Endothelial cell of umbilical vein (primary cell): ENCODE measurements at regions not wholly inside any gene's neighbourhood (a gene's known extent, or its start where the extent isn't known, plus 50 kb on each side); places are given as distances from the start of the nearest gene placed in this dataset.

Source experiments
- BruUV-seq: library from RNA; stranded (reverse); fragments of 400-500 nt; replicated peaks from 2 replicates; lab custom pipeline; 2021; lab: Mats Ljungman, UMichigan
- CTCF ChIA-PET: fragments of 300-600, 350-600 bp; sonication (Branson Sonifier 250); formaldehyde crosslinking; loops from one replicate; lab custom pipeline; 2021; ENCODE audit warnings: antibody characterized with exemption, inconsistent platforms; lab: Charles Lee
- POLR2A ChIA-PET: fragments of 300-600, 350-600 bp; sonication (Branson Sonifier 250); formaldehyde crosslinking; loops from one replicate; lab custom pipeline; 2021; ENCODE audit warnings: antibody characterized with exemption, inconsistent platforms; lab: Charles Lee
- DNase-seq: peaks from one replicate; pipeline ENCODE4 v3.0.0-alpha.2; 2011; ENCODE audit warnings: low read depth, low spot score
- FAIRE-seq: peaks from 2 replicates; lab custom pipeline; 2011; peaks lifted over from hg19 to GRCh38; lab: Jason Lieb, UNC
- H2AFZ ChIP-seq: 2 replicates; pipeline ENCODE4 v1.6.0; 2012; ENCODE audit warnings: low read depth, low read length, control low read depth, inconsistent platforms
- H3K27ac ChIP-seq: 2 replicates; pipeline ENCODE4 v1.5.1; 2011; ENCODE audit warnings: low read depth, mild to moderate bottlenecking, control low read depth, low read length, moderate library complexity; ENCODE audit not compliant: insufficient read depth
- H3K27me3 ChIP-seq, 2 experiments: 2 replicates each; pipeline versions ENCODE4 v1.6.0 to v1.6.1; 2011; ENCODE audit warnings: low read length in 2 of 2, mixed read lengths in 1 of 2; ENCODE audit not compliant: control insufficient read depth in 2 of 2, insufficient read depth in 2 of 2
- H3K36me3 ChIP-seq, 2 experiments: 2 replicates in 1 of 2; 3 replicates in 1 of 2; pipeline ENCODE4 v1.5.1; 2011; ENCODE audit warnings: low read length in 2 of 2, mild to moderate bottlenecking in 1 of 2, moderate library complexity in 1 of 2; ENCODE audit not compliant: control insufficient read depth in 2 of 2, insufficient read depth in 2 of 2; ENCODE audit errors: extremely low read depth in 1 of 2
- H3K4me1 ChIP-seq: 3 replicates; pipeline ENCODE4 v1.5.1; 2011; ENCODE audit warnings: mild to moderate bottlenecking, low read length; ENCODE audit not compliant: control insufficient read depth, insufficient read depth; ENCODE audit errors: extremely low read depth
- H3K4me2 ChIP-seq: 2 replicates; pipeline ENCODE4 v1.6.1; 2011; ENCODE audit warnings: low read length, control low read depth, mixed read lengths; ENCODE audit not compliant: insufficient read depth
- H3K4me3 ChIP-seq, 3 experiments: fragments of 200-600 bp in 1 of 3; sonication (generic), shearing (Covaris generic) in 1 of 3; replicated peaks in 1 of 3; 2 replicates each; pipeline ENCODE4 v1.5.1; 2011 to 2016; ENCODE audit warnings: control low read depth in 3 of 3, low read length in 3 of 3, mild to moderate bottlenecking in 2 of 3, inconsistent platforms in 1 of 3, low read depth in 1 of 3, moderate library complexity in 1 of 3; ENCODE audit not compliant: insufficient read depth in 1 of 3
- H3K79me2 ChIP-seq: 2 replicates; pipeline ENCODE4 v1.6.0; 2012; ENCODE audit warnings: low read length, inconsistent platforms; ENCODE audit not compliant: control insufficient read depth, insufficient read depth
- H3K9ac ChIP-seq: replicated peaks from 2 replicates; pipeline ENCODE3; 2011; ENCODE audit warnings: low read length, control low read depth; ENCODE audit not compliant: insufficient read depth; ENCODE audit errors: extremely low read depth
- H3K9me1 ChIP-seq: replicated peaks from 3 replicates; pipeline ENCODE4 v1.6.0; 2011; ENCODE audit warnings: mild to moderate bottlenecking, low read length; ENCODE audit not compliant: control insufficient read depth, insufficient read depth; ENCODE audit errors: extremely low read depth
- H3K9me3 ChIP-seq: replicated peaks from 2 replicates; pipeline ENCODE4 v1.5.1; 2012; ENCODE audit warnings: low read length, inconsistent platforms; ENCODE audit not compliant: control insufficient read depth, insufficient read depth
- H4K20me1 ChIP-seq: replicated peaks from 2 replicates; pipeline ENCODE3; 2011; ENCODE audit warnings: mild to moderate bottlenecking, low read length; ENCODE audit not compliant: control insufficient read depth, insufficient read depth; ENCODE audit errors: extremely low read depth
- EZH2 ChIP-seq: IDR thresholded peaks from 2 replicates; pipeline ENCODE4 v1.6.1; 2012; ENCODE audit warnings: borderline replicate concordance, low read depth, mild to moderate bottlenecking, moderate library complexity, low read length, inconsistent platforms; ENCODE audit not compliant: severe bottlenecking
- FOS ChIP-seq: IDR thresholded peaks from 2 replicates; pipeline ENCODE4 v1.6.1; 2011; ENCODE audit warnings: mild to moderate bottlenecking, low read length, moderate library complexity, borderline replicate concordance; ENCODE audit not compliant: insufficient read depth
- GATA2 ChIP-seq: IDR thresholded peaks from 2 replicates; pipeline ENCODE4 v1.7.0; 2011; ENCODE audit warnings: low read depth, mild to moderate bottlenecking, moderate library complexity, mixed read lengths, low read length; ENCODE audit not compliant: insufficient read length, insufficient read depth
- JUN ChIP-seq: IDR thresholded peaks from 2 replicates; pipeline ENCODE4 v1.6.1; 2011; ENCODE audit warnings: borderline replicate concordance, low read depth; ENCODE audit not compliant: insufficient read length, insufficient read depth
- MYC ChIP-seq: IDR thresholded peaks from one replicate; pipeline ENCODE4 v1.6.1; 2011; ENCODE audit warnings: mild to moderate bottlenecking, low read depth, low read length
- POLR2A ChIP-seq: IDR thresholded peaks from 2 replicates; pipeline ENCODE4 v1.6.1; 2012; ENCODE audit warnings: low read depth, mild to moderate bottlenecking, control low read depth, low read length
- POLR2AphosphoS5 ChIP-seq: IDR thresholded peaks from 2 replicates; pipeline ENCODE4 v1.6.1; 2012; ENCODE audit warnings: low read depth, mild to moderate bottlenecking, control low read depth, low read length, moderate library complexity; ENCODE audit not compliant: insufficient read depth
- dilution Hi-C: fragments of 300-500 bp; cut with MboI; formaldehyde crosslinking; loops from one replicate; pipeline ENCODE4 v1.15.0; 2019; ENCODE audit warnings: low sequenced_read_pairs; ENCODE audit not compliant: extremely low pct_ligation_motif_present
- intact Hi-C: fragments of 100-400 bp; cut with micrococcal nuclease; formaldehyde crosslinking; loops from one replicate; pipeline ENCODE4 v1.10.0; 2022
- TF ChIP-seq, protein P1 (sequence below), 2 donors: IDR thresholded peaks; 1 replicate in 1 of 2; 2 replicates in 1 of 2; pipeline ENCODE4 v1.5.1; 2011; ENCODE audit warnings: low read length in 2 of 2, mild to moderate bottlenecking in 2 of 2, moderate library complexity in 2 of 2, control low read depth in 1 of 2, inconsistent platforms in 1 of 2, low read depth in 1 of 2; ENCODE audit not compliant: insufficient read depth in 1 of 2; ENCODE audit errors: extremely low read depth in 1 of 2
- TF ChIP-seq, protein P2 (sequence below): IDR thresholded peaks from 2 replicates; pipeline ENCODE4 v1.6.1; 2011; ENCODE audit not compliant: insufficient read depth, insufficient read length

DNA sequence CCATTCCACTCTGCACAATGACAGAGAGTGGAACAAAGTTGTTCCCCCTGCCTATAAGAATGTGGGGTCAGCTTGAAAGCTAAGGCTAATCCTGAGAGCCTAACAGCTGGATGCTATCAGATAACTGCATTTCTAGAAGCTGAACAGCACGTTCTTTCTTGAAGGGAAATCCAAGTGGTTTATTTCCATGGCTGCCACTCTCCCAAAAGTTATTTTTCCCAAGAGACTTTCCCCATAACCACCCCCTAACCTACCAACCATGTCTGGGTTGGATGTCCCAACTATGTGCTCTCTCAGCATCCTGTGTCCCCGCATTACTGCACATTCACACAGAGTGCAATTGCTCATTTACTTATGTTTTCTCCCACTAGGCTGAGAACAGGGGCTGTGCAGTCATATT lies 140.7 kb upstream of the ANKRD1 start:
- H2AFZ ChIP-seq: no peak overlapping the region
- no peak for FAIRE-seq
- no peak overlapping the region for H3K9ac ChIP-seq
- no peak overlapping the region for H3K4me2 ChIP-seq
- no peak overlapping the region for H3K4me3 ChIP-seq
- no TSS peak for BruUV-seq
- no peaks in the 10 kb centered on the region for H3K79me2 ChIP-seq
- no peaks in the 10 kb centered on the region for H3K9me1 ChIP-seq
- no peaks in the 10 kb centered on the region for H3K36me3 ChIP-seq
- H4K20me1 ChIP-seq: no peaks in the 10 kb centered on the region
- intact Hi-C loops: no loop called here
- DNase-seq: no peak
- ChIA-PET POLR2A (no interaction called here), CTCF (interaction anchor here (1.0 kb wide), 1 partner anchor 9 kb away, joined by 3 read pairs; no protein-coding TSS in a partner anchor)
- H3K4me1 ChIP-seq: no peaks in the 10 kb centered on the region
- no peaks in the 10 kb centered on the region for H3K9me3 ChIP-seq
- TF ChIP-seq GATA2 (no peak), EZH2 (no peak), POLR2AphosphoS5 (no peak), MYC (no peak), JUN (no peak), POLR2A (no peak), FOS (no peak)
- TF ChIP-seq, protein P1, sequence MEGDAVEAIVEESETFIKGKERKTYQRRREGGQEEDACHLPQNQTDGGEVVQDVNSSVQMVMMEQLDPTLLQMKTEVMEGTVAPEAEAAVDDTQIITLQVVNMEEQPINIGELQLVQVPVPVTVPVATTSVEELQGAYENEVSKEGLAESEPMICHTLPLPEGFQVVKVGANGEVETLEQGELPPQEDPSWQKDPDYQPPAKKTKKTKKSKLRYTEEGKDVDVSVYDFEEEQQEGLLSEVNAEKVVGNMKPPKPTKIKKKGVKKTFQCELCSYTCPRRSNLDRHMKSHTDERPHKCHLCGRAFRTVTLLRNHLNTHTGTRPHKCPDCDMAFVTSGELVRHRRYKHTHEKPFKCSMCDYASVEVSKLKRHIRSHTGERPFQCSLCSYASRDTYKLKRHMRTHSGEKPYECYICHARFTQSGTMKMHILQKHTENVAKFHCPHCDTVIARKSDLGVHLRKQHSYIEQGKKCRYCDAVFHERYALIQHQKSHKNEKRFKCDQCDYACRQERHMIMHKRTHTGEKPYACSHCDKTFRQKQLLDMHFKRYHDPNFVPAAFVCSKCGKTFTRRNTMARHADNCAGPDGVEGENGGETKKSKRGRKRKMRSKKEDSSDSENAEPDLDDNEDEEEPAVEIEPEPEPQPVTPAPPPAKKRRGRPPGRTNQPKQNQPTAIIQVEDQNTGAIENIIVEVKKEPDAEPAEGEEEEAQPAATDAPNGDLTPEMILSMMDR (IDR thresholded peaks at IDR 0.05; ENCODE audit: extremely low read depth in 1 of 2, insufficient read depth in 1 of 2, low read depth in 1 of 2, low read length in 2 of 2): no peak
- TF ChIP-seq, protein P2, sequence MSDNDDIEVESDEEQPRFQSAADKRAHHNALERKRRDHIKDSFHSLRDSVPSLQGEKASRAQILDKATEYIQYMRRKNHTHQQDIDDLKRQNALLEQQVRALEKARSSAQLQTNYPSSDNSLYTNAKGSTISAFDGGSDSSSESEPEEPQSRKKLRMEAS: no peak
- H3K27me3 ChIP-seq: no peaks in the 10 kb centered on the region
- dilution Hi-C loops: no loop called here
- H3K27ac ChIP-seq: no peak overlapping the region
